NCI-H2196 (cell line): ENCODE measurements at regions not wholly inside any gene's neighbourhood (a gene's known extent, or its start where the extent isn't known, plus 50 kb on each side); places are given as distances from the start of the nearest gene placed in this dataset.

Experiments used
- DNase-seq: peaks from one replicate; lab custom pipeline; 2025; ENCODE audit not compliant: unreplicated experiment; lab: John Stamatoyannopoulos, UW

GRCh38 chr16:11439790-11440656, 94.8 kb downstream of the RMI2 start:
- DNase-seq, result no peak

DNA sequence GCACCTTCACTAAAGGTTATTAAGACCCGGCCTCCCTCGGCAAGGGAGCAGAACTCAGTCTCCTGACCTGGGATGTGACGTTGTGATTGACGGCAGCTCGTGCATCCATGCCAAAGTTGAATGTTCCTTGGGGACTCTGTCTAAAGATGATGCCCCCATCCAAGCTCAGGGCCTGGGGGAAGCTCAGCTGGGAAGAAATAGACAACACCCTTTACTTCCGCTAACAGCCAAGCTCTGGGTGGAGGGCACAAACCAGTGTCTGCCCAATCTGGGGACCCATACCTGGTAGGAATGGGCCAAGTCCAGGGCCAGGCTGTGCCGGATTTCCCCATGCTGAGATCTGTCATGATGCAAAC, 95.4 kb downstream of the RMI2 start:
- DNase-seq, result no peak

DNA sequence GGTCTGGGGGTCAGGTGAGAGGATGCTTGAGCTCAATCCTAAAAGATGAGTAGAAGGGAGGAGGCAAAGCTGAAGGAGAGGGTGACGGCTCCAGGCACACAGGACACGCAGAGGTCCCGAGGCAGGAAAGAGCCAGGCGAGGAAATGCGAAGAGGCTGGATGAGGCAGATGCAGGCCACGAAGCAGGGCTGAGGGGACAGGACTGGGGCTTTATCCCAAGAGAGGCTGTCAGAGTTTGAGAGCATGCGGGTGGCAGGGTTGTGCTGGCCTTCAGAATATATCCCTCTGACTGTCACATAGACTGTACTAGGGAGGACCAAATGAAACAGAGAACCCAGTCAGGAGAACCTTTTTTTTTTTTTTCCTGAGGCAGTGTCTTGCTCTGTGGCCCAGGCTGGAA, 100.2 kb downstream of the RMI2 start:
- DNase-seq, result no peak

GRCh38 chr16:11446566-11447119, 101.4 kb downstream of the RMI2 start:
- DNase-seq, result no peak

DNA sequence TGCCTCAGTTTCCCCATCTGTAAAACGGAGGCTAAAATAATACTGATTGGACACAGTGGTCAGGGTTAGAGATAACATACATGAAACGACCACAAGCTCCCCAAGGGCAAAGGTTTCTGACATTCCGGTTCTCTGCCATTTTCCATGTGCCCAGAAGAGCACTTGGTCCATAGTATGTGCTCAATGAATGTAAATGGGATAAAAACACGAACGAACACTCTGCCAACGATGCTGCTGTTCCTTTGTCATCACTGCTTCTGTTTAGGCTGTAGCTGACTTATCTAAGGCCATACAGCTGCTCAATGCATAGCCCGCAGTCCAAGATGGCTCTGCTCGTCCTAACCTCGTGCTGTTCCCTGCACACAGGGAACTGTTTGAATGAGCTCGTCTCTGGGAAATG, 102.0 kb downstream of the RMI2 start:
- DNase-seq, result no peak

DNA sequence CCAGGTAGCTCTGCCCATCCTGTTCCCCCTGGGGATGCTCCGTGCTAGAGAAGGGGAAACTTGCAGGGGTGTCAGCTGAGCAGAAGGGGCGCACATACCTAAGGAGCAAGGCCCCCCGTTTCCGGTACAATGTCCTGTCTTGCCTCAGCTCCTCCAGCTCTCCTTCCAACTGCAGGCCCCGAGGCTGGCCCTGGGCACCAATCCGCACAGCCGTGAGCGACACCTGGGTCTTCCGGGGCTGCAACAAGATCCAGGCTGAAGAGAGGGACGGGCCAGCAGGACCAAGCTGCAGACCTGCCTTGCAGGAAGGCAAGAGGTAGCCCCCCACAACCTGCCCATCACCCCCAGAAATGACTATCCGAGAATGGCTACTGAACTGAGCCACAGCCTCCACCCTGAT, 102.6 kb downstream of the RMI2 start:
- no peak for DNase-seq

DNA sequence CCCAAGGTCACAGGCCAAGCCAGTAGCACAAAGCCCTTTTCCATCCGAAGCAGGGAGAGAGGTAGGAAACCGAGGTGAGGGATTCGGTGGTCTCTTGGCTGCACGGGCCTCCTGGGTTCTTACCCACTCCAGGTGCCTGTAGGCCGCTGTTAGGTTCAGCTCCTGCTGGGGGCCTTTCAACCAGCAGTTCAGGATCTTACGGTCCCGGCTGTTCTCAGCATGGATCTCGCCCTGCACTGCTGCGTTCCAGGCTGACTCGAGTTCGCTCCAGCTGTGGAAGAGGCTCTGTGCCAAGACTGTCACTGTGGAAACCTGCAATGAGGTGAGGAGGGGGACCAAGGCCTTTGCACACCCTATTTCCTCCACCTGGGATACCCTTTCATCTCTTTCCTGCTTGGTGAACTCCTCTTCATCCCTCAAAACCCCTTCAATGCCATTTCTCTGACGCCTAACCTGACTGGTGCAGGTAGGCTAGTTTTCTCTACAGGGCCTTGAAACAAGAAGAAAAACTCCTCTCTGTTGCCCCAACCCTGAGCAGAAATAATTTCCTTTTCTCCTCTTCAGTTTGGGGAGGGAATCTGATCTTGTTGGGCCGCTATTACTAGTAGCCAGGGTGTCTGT, 103.6 kb downstream of the RMI2 start:
- DNase-seq, result no peak

DNA sequence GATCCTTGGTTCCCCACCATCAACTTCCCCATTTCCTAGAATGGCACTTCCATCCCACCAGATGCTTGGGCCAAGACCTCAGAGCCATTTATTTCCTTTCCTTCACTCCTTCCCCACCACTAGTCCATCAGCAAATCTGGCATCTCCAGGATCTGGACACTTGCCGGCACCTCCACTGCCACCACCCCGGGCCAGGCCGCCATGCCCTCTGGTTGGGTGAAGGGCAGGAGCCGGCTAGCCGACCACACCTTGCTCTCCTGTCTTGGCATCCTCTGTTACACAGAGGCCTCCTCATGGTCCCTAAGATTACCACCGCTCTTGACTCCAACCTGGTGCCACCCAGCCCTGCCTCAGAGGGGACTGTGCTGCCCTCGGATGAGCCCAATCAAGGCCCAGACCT, 104.5 kb downstream of the RMI2 start:
- DNase-seq, result no peak

GRCh38 chr16:11450136-11450535, 104.9 kb downstream of the RMI2 start:
- DNase-seq, result no peak

- DNase-seq, result no peak
These were observed 107.0 kb downstream of the RMI2 start for GRCh38 chr16:11452298-11452697.

DNA sequence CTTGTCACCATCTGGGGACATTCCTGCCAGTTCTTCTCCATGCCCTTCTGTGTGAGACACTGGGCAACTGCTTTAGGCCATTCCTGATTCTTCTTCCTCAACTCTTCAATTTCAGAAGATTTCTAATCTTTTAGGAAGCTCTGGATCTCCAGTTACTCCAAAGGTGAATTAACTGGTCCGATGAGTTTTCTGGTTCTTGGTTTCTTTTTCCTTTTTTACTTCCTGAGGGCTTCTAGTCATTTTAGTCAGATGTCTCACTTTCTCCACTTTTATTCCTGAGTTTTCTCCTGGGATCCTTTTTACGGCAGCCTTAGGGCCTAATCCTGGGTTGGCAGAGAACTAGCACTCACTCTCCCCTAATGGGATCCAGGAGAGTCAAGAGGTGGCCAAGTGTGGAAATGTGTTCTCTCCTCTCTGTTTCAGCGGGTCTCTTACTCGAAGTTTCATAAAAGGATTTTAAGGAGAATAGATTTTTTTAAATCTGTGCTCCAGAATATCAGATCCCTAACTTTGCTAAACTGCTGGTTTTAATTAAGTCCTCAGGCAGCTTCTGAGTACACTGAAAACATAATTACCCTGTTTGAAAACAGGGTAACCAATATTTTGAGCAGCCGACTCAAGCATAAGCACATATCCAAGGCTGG, 107.6 kb downstream of the RMI2 start:
- no peak for DNase-seq

GRCh38 chr16:11456741-11457140, 111.5 kb downstream of the RMI2 start:
- DNase-seq, result peak; percentile 19

DNA sequence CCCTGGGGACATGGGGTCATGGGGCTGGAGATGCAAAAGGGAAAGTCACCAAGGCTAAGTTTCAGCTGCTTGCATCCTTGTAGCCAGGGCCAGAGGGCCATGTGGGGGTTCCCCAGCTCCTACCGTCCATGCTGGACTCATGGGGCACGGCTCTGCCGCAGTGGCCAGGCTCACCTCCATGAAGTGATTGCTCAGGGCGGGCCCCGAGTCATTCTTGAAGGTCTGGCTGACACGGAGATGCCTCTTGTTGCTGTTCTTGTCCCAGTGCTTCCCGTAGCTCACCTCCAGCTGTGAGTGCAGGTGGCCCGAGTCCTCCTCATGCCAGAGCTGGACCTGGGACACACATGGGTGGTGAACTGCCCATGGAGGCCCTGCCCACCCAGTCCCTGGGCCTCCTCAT, 114.5 kb downstream of the RMI2 start:
- no peak for DNase-seq

- DNase-seq, result no peak
These were observed 115.7 kb downstream of the RMI2 start for GRCh38 chr16:11460820-11461594.

GRCh38 chr16:11461595-11461990, 116.3 kb downstream of the RMI2 start:
- DNase-seq, result no peak

GRCh38 chr16:11462036-11462435, 116.8 kb downstream of the RMI2 start:
- no peak for DNase-seq

DNA sequence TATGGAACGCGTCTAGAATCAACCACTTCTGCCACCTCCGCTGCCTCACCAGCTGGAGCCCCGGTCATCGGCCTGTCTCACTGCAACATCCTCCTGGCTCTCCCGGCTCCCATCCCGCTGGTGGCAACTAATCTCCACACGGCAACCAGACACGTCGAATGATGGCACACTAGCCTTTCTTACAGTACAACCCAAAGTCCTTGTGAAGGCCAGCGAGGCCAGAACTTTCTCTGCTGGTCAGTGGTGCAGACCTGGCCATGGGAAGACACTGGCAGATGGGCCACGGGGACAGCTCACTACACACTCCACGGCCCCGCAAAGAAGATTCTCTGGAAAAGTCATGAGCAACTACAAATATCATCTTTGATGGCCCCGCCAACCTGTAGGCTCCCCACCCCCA, 117.6 kb downstream of the RMI2 start:
- no peak for DNase-seq

DNA sequence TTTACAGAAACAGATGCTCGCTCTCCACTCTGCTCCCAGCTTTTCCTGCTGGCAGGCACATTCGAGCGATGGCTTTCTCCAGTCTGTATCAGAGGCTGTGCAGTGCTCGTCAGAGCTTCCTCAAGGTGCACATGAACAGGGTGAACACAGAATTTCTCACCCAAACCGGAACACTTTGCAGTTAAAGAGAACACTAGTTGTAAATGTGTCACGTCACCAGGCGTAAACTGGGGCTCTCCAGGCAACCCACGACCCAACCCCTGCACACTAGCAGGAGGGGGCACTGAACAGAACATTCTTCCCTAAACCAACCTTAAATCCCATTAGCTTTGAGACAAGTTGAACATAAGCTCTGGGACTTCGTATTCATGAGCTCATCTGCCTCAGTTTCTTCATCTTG, 119.0 kb downstream of the RMI2 start:
- DNase-seq, result no peak

DNA sequence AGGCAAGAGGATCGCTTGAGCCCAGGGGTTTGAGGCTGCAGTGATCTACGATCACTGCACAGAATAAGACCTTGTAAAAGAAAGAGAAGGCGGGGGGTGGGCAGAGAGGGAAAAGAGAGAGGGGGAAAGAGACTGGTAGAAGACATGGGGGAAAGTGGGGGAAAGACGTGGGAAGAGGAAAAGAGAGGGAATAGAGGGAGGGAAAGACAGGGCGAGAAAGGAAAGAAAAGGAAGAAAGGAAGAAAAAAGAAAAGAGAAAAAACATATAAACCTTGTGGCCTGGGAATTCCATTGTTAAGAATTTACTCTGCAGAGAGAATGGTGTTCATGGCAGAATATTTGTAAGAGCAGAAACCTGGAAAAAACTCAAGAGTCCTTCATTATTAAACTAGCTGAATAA, 120.4 kb downstream of the RMI2 start:
- no peak for DNase-seq

DNA sequence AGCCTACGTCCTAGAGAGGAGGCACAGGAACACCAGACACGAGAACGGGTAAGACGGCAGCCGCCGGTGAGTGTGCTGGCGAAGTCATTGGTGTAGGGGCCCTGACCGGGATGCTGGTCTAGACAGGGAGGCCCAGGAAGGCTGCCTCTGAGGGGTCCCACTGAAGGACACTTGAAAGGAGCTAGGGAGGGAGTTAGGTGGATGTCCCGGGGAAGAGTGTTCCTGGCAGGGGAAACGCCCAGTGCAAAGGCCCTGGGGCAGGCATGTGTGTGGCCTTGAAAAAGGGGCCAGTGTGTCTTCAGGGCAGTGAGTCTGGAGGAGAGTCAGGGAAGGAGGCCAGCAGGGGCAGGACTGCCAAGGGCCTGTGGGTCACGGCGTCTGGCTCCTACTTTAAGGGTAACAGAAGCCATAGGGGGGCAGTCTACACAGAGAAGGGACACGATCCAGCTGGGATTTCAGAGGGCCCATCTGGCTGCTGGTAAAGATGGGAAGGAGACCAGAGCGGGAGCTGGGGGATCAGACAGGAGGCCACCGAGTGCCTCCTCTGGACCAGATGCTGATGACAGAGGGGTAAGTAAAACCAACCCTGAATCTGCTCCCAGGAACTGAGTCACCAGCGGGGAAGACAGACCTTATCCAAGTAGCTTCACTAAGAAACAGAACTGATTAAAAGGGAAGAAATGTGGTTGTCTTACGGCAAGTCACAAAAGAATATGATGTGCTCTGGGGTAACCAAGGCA, 115.9 kb downstream of the LITAF start:
- no peak for DNase-seq

DNA sequence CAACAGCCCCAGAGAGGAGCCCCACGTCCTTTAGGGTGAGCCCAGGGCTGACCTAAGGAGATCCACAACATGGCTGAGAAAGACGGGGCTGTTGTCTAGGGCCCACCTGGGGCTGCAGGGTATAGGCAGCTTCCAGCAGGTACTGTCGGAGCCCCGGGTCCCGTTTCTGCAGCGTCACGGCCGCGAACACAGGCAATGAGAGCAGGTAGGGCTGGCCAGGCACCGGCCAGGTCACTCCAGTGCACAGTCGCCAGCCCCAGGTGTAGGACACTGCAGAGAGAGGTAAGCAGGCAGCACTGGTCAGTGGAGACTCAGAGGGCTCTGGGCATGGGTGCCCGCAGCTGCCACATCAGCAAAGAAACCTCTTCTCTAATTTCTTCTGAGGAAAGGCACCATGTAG, 115.2 kb downstream of the LITAF start:
- no peak for DNase-seq
